A673 (cell line): ENCODE measurements at regions not wholly inside any gene's neighbourhood (a gene's known extent, or its start where the extent isn't known, plus 50 kb on each side); places are given as distances from the start of the nearest gene placed in this dataset.
"Not testable (repeated sequence)": the region's sequence is repeated elsewhere in the genome, so short reads cannot be mapped to it uniquely, and the experiment has no call there.

Source experiments
- CTCF ChIP-seq: fragments of 300-800, 200-600 bp; sonication (generic); conservative IDR thresholded peaks from 2 replicates; pipeline ENCODE4 v1.5.1; 2017; ENCODE audit warnings: low read depth, mild to moderate bottlenecking, antibody characterized with exemption, low read length, moderate library complexity, mixed read lengths
- EZH2 ChIP-seq: fragments of 200-600 bp; sonication (generic); IDR thresholded peaks from 2 replicates; pipeline ENCODE4 v1.6.1; 2017; ENCODE audit warnings: borderline replicate concordance, low read depth, mild to moderate bottlenecking, mixed read lengths, antibody characterized with exemption, low read length; ENCODE audit not compliant: poor library complexity, severe bottlenecking

- not testable (repeated sequence) for TF ChIP-seq EZH2, CTCF
Observed at GRCh38 chr7:32759859-32760258, 131.7 kb downstream of the KBTBD2 start.
